ENCODE measurements at regions not wholly inside any gene's neighbourhood (a gene's known extent, or its start where the extent isn't known, plus 50 kb on each side); places are given as distances from the start of the nearest gene placed in this dataset.

DNA sequence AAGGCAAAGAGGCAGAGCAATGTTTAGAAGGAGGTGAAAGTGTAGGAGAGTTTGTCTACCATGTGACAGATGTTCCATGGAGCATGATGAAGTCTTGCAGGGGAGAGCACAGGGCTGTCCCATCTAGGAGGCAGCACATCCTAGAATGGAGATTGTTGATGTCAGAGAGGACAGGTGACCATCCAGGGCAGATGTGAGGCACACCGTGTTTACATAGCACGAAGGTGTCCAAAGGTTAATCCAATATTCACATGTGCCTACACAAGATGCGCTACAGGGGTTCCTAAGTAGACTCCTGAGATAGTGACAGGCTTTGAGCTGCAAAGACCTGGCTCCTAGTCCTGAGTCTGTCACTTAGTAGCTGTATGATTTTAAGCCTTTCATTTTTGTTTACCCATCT, 219.3 kb upstream of the SLCO3A1 start:
- Histone ChIP-seq H3K79me2 (ENCODE audit: insufficient read depth) (no peaks in the 10 kb centered on the region), H3K27ac (no peak overlapping the region), H3K4me3 (no peak overlapping the region), H3K9ac (no peak overlapping the region), H4K20me1 (ENCODE audit: insufficient read depth) (no peaks in the 10 kb centered on the region), H3K4me1 (ENCODE audit: insufficient read depth) (no peaks in the 10 kb centered on the region), H3K36me3 (ENCODE audit: low read depth) (no peaks in the 10 kb centered on the region), H2AFZ (no peak overlapping the region), H3K4me2 (ENCODE audit: unreplicated experiment) (no peak overlapping the region), H3F3A (ENCODE audit: insufficient read depth) (no peaks in the 10 kb centered on the region), H3K9me2 (ENCODE audit: insufficient read depth) (no peaks in the 10 kb centered on the region), H3K27me3 (replicated peaks; ENCODE audit: insufficient read depth) (no peaks in the 10 kb centered on the region), H3K9me3 (ENCODE audit: low read depth) (no peaks in the 10 kb centered on the region)
- DNase-seq: no peak
- WGBS, 2 experiments (ENCODE audit: low coverage in 1 of 2, low lambda C conversion rate in 2 of 2, missing lambda C conversion rate in 2 of 2): 67 to 76% methylated on average over 3 of the region's 3 CpGs
- TF ChIP-seq EZH2 (IDR thresholded peaks at IDR 0.05; ENCODE audit: insufficient read depth, poor library complexity, severe bottlenecking) (no peak), EZH2phosphoT487 (IDR thresholded peaks at IDR 0.05; ENCODE audit: insufficient read depth, low read depth) (no peak)
- in situ Hi-C loops (cut with MboI): no loop called here

DNA sequence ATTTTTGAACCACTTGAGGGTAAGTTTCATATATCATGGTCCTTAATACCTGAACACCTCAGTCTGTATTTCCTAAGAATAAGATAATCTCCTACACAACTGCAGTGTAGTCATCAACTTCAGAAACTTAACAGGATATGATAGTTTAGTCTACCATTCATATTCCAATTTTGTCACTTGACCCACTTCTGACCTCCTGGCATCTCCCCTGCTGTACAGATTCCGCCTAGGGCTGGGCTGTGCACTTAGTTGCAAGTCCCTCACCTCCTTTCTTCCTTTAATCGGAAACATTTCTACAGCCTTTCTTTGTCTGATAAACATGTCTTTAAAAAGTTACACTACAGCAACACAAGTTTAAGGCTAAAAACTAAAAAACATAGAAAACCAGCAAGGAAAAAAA, 218.4 kb upstream of the SLCO3A1 start:
- no peaks in the 10 kb centered on the region for H4K20me1 ChIP-seq (ENCODE audit: insufficient read depth)
- H3K4me3 ChIP-seq: no peak overlapping the region
- no peak overlapping the region for H3K9ac ChIP-seq
- H3K36me3 ChIP-seq (ENCODE audit: low read depth): no peaks in the 10 kb centered on the region
- no peak overlapping the region for H2AFZ ChIP-seq
- no peaks in the 10 kb centered on the region for H3K9me2 ChIP-seq (ENCODE audit: insufficient read depth)
- TF ChIP-seq EZH2 (IDR thresholded peaks at IDR 0.05; ENCODE audit: insufficient read depth, poor library complexity, severe bottlenecking) (no peak), EZH2phosphoT487 (IDR thresholded peaks at IDR 0.05; ENCODE audit: insufficient read depth, low read depth) (no peak)
- H3K4me2 ChIP-seq (ENCODE audit: unreplicated experiment): no peak overlapping the region
- no peaks in the 10 kb centered on the region for H3K4me1 ChIP-seq (ENCODE audit: insufficient read depth)
- H3K9me3 ChIP-seq (ENCODE audit: low read depth): no peaks in the 10 kb centered on the region
- H3K79me2 ChIP-seq (ENCODE audit: insufficient read depth): no peaks in the 10 kb centered on the region
- WGBS, 2 experiments (ENCODE audit: low coverage in 1 of 2, low lambda C conversion rate in 2 of 2, missing lambda C conversion rate in 2 of 2): 61 to 73% methylated on average over 2 of the region's 2 CpGs
- DNase-seq: no peak
- in situ Hi-C loops (cut with MboI): no loop called here
- H3F3A ChIP-seq (ENCODE audit: insufficient read depth): no peaks in the 10 kb centered on the region
- no peaks in the 10 kb centered on the region for H3K27me3 ChIP-seq (replicated peaks; ENCODE audit: insufficient read depth)
- no peak overlapping the region for H3K27ac ChIP-seq

DNA sequence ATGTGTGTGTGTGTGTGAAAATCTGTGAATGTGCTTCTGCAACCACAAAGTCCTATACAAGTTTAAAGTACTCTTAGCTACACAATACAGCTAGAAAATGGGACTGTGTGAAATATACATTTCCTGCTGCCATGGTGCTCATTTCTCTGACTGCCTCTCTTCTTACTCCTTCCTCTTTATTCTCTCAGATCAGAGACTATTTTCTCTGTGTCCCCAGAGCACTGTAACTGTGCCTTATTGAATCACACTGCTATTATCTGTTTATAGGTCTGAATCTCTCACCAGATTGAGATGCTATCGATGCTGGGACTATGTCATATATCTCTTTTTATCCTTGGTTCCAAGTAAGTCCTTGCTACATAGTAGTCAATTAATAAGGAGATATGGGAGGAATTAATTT, 217.9 kb upstream of the SLCO3A1 start:
- DNase-seq: no peak
- H3K4me1 ChIP-seq (ENCODE audit: insufficient read depth): no peaks in the 10 kb centered on the region
- no peaks in the 10 kb centered on the region for H3K36me3 ChIP-seq (ENCODE audit: low read depth)
- TF ChIP-seq EZH2phosphoT487 (IDR thresholded peaks at IDR 0.05; ENCODE audit: insufficient read depth, low read depth): no peak
- no peak for TF ChIP-seq EZH2 (IDR thresholded peaks at IDR 0.05; ENCODE audit: insufficient read depth, poor library complexity, severe bottlenecking)
- no peaks in the 10 kb centered on the region for H3F3A ChIP-seq (ENCODE audit: insufficient read depth)
- no peak overlapping the region for H3K4me2 ChIP-seq (ENCODE audit: unreplicated experiment)
- H3K4me3 ChIP-seq: no peak overlapping the region
- in situ Hi-C loops (cut with MboI): no loop called here
- 30 to 33% methylated on average over 1 of the region's 1 CpG for WGBS, 2 experiments (ENCODE audit: low coverage in 1 of 2, low lambda C conversion rate in 2 of 2, missing lambda C conversion rate in 2 of 2)
- H2AFZ ChIP-seq: no peak overlapping the region
- no peak overlapping the region for H3K27ac ChIP-seq
- H3K9me2 ChIP-seq (ENCODE audit: insufficient read depth): no peaks in the 10 kb centered on the region
- H3K27me3 ChIP-seq (replicated peaks; ENCODE audit: insufficient read depth): no peaks in the 10 kb centered on the region
- H3K9me3 ChIP-seq (ENCODE audit: low read depth): no peaks in the 10 kb centered on the region
- H4K20me1 ChIP-seq (ENCODE audit: insufficient read depth): no peaks in the 10 kb centered on the region
- no peaks in the 10 kb centered on the region for H3K79me2 ChIP-seq (ENCODE audit: insufficient read depth)
- no peak overlapping the region for H3K9ac ChIP-seq

DNA sequence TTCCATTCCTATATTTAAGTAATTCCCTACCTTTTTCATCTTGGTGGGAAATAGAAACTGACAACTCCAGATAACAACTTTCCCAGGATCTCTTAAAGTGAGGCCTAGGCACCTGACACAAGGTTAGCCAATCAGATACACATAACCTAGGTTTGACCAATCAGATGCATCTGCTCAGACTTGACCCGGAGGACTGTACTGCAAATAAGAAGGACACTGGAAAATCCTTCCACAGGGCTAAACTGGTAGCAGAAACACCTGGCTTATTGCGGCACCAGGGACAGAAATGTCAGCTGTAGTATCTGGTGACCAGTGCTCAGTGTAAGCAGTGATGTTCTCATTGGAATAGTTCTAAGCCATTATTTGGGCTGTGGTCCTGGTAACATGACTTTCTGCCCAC, 204.5 kb upstream of the SLCO3A1 start:
- 54 to 67% methylated on average over 2 of the region's 2 CpGs for WGBS, 2 experiments (ENCODE audit: low coverage in 1 of 2, low lambda C conversion rate in 2 of 2, missing lambda C conversion rate in 2 of 2)
- no peak for DNase-seq
- H3K9me2 ChIP-seq (ENCODE audit: insufficient read depth): no peaks in the 10 kb centered on the region

DNA sequence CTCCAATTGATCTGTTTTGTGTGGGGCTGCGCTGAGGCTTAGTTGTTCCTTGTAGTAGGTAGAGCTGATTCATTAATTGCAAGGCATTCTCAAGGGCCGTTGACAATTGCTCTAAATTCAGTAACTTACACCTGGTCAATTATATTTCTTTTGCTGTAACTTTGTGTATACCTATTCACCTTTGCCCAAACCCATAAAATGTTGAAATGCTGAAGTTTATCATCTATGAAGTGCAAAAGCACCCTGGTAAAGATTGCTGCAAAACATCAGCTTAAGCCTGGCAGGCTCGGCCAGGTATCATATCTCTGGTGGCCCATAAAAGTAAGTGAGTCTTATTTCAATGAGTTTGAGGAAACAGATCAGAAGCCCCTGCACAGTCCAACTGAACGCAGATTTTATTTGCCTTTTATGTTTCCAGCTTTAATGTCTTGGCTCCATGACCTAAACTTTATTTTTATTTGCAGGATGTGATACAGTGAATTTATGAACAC, 203.6 kb upstream of the SLCO3A1 start:
- Histone ChIP-seq H2AFZ (no peak overlapping the region), H3K9ac (no peak overlapping the region), H3K27ac (no peak overlapping the region), H3F3A (ENCODE audit: insufficient read depth) (no peaks in the 10 kb centered on the region), H3K36me3 (ENCODE audit: low read depth) (no peaks in the 10 kb centered on the region), H3K9me3 (ENCODE audit: low read depth) (no peaks in the 10 kb centered on the region), H4K20me1 (ENCODE audit: insufficient read depth) (no peaks in the 10 kb centered on the region), H3K9me2 (ENCODE audit: insufficient read depth) (no peaks in the 10 kb centered on the region), H3K4me1 (ENCODE audit: insufficient read depth) (no peaks in the 10 kb centered on the region), H3K79me2 (ENCODE audit: insufficient read depth) (no peaks in the 10 kb centered on the region), H3K4me3 (no peak overlapping the region), H3K4me2 (ENCODE audit: unreplicated experiment) (no peak overlapping the region), H3K27me3 (replicated peaks; ENCODE audit: insufficient read depth) (no peaks in the 10 kb centered on the region)
- 10 to 22% methylated on average over 4 of the region's 4 CpGs for WGBS, 2 experiments (ENCODE audit: low coverage in 1 of 2, low lambda C conversion rate in 2 of 2, missing lambda C conversion rate in 2 of 2)
- no peak for DNase-seq
- in situ Hi-C loops (cut with MboI): no loop called here
- TF ChIP-seq EZH2phosphoT487 (IDR thresholded peaks at IDR 0.05; ENCODE audit: insufficient read depth, low read depth) (no peak), EZH2 (IDR thresholded peaks at IDR 0.05; ENCODE audit: insufficient read depth, poor library complexity, severe bottlenecking) (no peak)

More for the DNA sequence above, 204.5 kb upstream of the SLCO3A1 start:
- in situ Hi-C loops (cut with MboI): no loop called here
- Histone ChIP-seq H3K79me2 (ENCODE audit: insufficient read depth) (no peaks in the 10 kb centered on the region), H4K20me1 (ENCODE audit: insufficient read depth) (no peaks in the 10 kb centered on the region), H3K27ac (no peak overlapping the region), H3K9ac (no peak overlapping the region), H3K4me1 (ENCODE audit: insufficient read depth) (no peaks in the 10 kb centered on the region), H3K9me3 (ENCODE audit: low read depth) (no peaks in the 10 kb centered on the region), H3K4me3 (no peak overlapping the region), H3F3A (ENCODE audit: insufficient read depth) (no peaks in the 10 kb centered on the region), H3K27me3 (replicated peaks; ENCODE audit: insufficient read depth) (no peaks in the 10 kb centered on the region), H2AFZ (no peak overlapping the region), H3K36me3 (ENCODE audit: low read depth) (no peaks in the 10 kb centered on the region), H3K4me2 (ENCODE audit: unreplicated experiment) (no peak overlapping the region)
- TF ChIP-seq EZH2 (IDR thresholded peaks at IDR 0.05; ENCODE audit: insufficient read depth, poor library complexity, severe bottlenecking): no peak
